ENCODE measurements at regions not wholly inside any gene's neighbourhood (a gene's known extent, or its start where the extent isn't known, plus 50 kb on each side); places are given as distances from the start of the nearest gene placed in this dataset.

GRCh38 chr12:30358671-30359070 lies 337.0 kb downstream of the IPO8 start:
- no peak for DNase-seq
- no peaks in the 10 kb centered on the region for H3K36me3 Mint-ChIP-seq (ENCODE audit: low read depth)
- H3K4me1 Mint-ChIP-seq: no peaks in the 10 kb centered on the region
- TF ChIP-seq CTCF (IDR thresholded peaks at IDR 0.05): no peak
- H3K9me3 Mint-ChIP-seq: peaks cover 7% of the 10 kb centered on the region
- H3K4me3 Mint-ChIP-seq: no peak overlapping the region
- H3K27ac Mint-ChIP-seq: no peak overlapping the region
- peaks cover 4% of the 10 kb centered on the region for H3K27me3 Mint-ChIP-seq (ENCODE audit: low read depth, poor library complexity)

- peaks cover 4% of the 10 kb centered on the region for H3K27me3 Mint-ChIP-seq (ENCODE audit: low read depth, poor library complexity)
- H3K27ac Mint-ChIP-seq: peak overlapping the region; percentile 66
- H3K9me3 Mint-ChIP-seq: peaks cover 7% of the 10 kb centered on the region
- H3K4me1 Mint-ChIP-seq: no peaks in the 10 kb centered on the region
- no peak overlapping the region for H3K4me3 Mint-ChIP-seq
- no peaks in the 10 kb centered on the region for H3K36me3 Mint-ChIP-seq (ENCODE audit: low read depth)
- no peak for TF ChIP-seq CTCF (IDR thresholded peaks at IDR 0.05)
- DNase-seq: no peak
These were observed 337.7 kb downstream of the IPO8 start for GRCh38 chr12:30357766-30358490.

- Mint-ChIP-seq H3K4me1 (no peaks in the 10 kb centered on the region), H3K27ac (no peak overlapping the region), H3K27me3 (ENCODE audit: low read depth, poor library complexity) (no peaks in the 10 kb centered on the region), H3K9me3 (peaks cover 12% of the 10 kb centered on the region), H3K36me3 (ENCODE audit: low read depth) (no peaks in the 10 kb centered on the region), H3K4me3 (no peak overlapping the region)
- no peak for TF ChIP-seq CTCF (IDR thresholded peaks at IDR 0.05)
- no peak for DNase-seq
These were observed 349.8 kb downstream of the IPO8 start for GRCh38 chr12:30345744-30346471.

- H3K4me1 Mint-ChIP-seq: no peaks in the 10 kb centered on the region
- H3K27ac Mint-ChIP-seq: no peak overlapping the region
- no peak for TF ChIP-seq CTCF (IDR thresholded peaks at IDR 0.05)
- no peaks in the 10 kb centered on the region for H3K36me3 Mint-ChIP-seq (ENCODE audit: low read depth)
- H3K9me3 Mint-ChIP-seq: no peaks in the 10 kb centered on the region
- H3K4me3 Mint-ChIP-seq: no peak overlapping the region
- peaks cover 5% of the 10 kb centered on the region for H3K27me3 Mint-ChIP-seq (ENCODE audit: low read depth, poor library complexity)
- no peak for DNase-seq
These were observed 365.1 kb downstream of the IPO8 start for GRCh38 chr12:30330565-30330964.

GRCh38 chr12:30329281-30329680 lies 366.4 kb downstream of the IPO8 start:
- no peak overlapping the region for H3K27ac Mint-ChIP-seq
- no peak for TF ChIP-seq CTCF (IDR thresholded peaks at IDR 0.05)
- peaks cover 5% of the 10 kb centered on the region for H3K27me3 Mint-ChIP-seq (ENCODE audit: low read depth, poor library complexity)
- H3K36me3 Mint-ChIP-seq (ENCODE audit: low read depth): no peaks in the 10 kb centered on the region
- no peak for DNase-seq
- no peaks in the 10 kb centered on the region for H3K4me1 Mint-ChIP-seq
- H3K4me3 Mint-ChIP-seq: no peak overlapping the region
- no peaks in the 10 kb centered on the region for H3K9me3 Mint-ChIP-seq

All from nephron progenitor cell (in vitro differentiated cells).